AG10803 (cell line): ENCODE measurements at regions not wholly inside any gene's neighbourhood (a gene's known extent, or its start where the extent isn't known, plus 50 kb on each side); places are given as distances from the start of the nearest gene placed in this dataset.

Source experiments
- DNase-seq: peaks from one replicate; pipeline ENCODE4 v3.0.0; 2010; ENCODE audit warnings: low read depth
- H3K4me3 ChIP-seq: 2 replicates; pipeline ENCODE4 v1.5.1; 2011; ENCODE audit warnings: mild to moderate bottlenecking, low read length, control low read depth
- CTCF ChIP-seq: conservative IDR thresholded peaks from 2 replicates; pipeline ENCODE4 v1.5.1; 2011; ENCODE audit warnings: mild to moderate bottlenecking, low read length, control low read depth, inconsistent platforms

- no peak overlapping the region for H3K4me3 ChIP-seq
- no peak for TF ChIP-seq CTCF
- DNase-seq, result no peak
Measured at GRCh38 chr9:103804077-103804735, 289.9 kb upstream of the SMC2 start.

GRCh38 chr9:103809745-103810144, 284.4 kb upstream of the SMC2 start:
- DNase-seq, result no peak
- no peak for TF ChIP-seq CTCF
- no peak overlapping the region for H3K4me3 ChIP-seq

- H3K4me3 ChIP-seq, result no peak overlapping the region
- TF ChIP-seq CTCF, result no peak
- no peak for DNase-seq
Measured at GRCh38 chr9:103811462-103811861, 282.6 kb upstream of the SMC2 start.

- TF ChIP-seq CTCF, result no peak
- H3K4me3 ChIP-seq, result no peak overlapping the region
- DNase-seq, result no peak
Measured at GRCh38 chr9:103816146-103816545, 278.0 kb upstream of the SMC2 start.

- no peak overlapping the region for H3K4me3 ChIP-seq
- TF ChIP-seq CTCF, result no peak
- no peak for DNase-seq
Measured at GRCh38 chr9:103819936-103820335, 274.2 kb upstream of the SMC2 start.

GRCh38 chr9:103821115-103821514, 273.0 kb upstream of the SMC2 start:
- no peak for DNase-seq
- H3K4me3 ChIP-seq, result no peak overlapping the region
- no peak for TF ChIP-seq CTCF

GRCh38 chr9:103837940-103838339, 256.2 kb upstream of the SMC2 start:
- H3K4me3 ChIP-seq, result no peak overlapping the region
- no peak for DNase-seq
- no peak for TF ChIP-seq CTCF
